ENCODE measurements at regions not wholly inside any gene's neighbourhood (a gene's known extent, or its start where the extent isn't known, plus 50 kb on each side); places are given as distances from the start of the nearest gene placed in this dataset.

- TF ChIP-seq CTCF (conservative IDR thresholded peaks at IDR 0.05; ENCODE audit: low read depth, low read length), result no peak
- DNase-seq (ENCODE audit: low read depth), result no peak
- H3K4me3 ChIP-seq (ENCODE audit: low read depth, low read length), result no peak overlapping the region
Measured at GRCh38 chr7:41910940-41911600, 208.2 kb upstream of the INHBA start.

GRCh38 chr7:41907444-41907843, 204.6 kb upstream of the INHBA start:
- DNase-seq (ENCODE audit: low read depth), result no peak
- no peak for TF ChIP-seq CTCF (conservative IDR thresholded peaks at IDR 0.05; ENCODE audit: low read depth, low read length)

GRCh38 chr7:41900532-41900931, 197.6 kb upstream of the INHBA start:
- no peak overlapping the region for H3K4me3 ChIP-seq (ENCODE audit: low read depth, low read length)
- DNase-seq (ENCODE audit: low read depth), result no peak
- no peak for TF ChIP-seq CTCF (conservative IDR thresholded peaks at IDR 0.05; ENCODE audit: low read depth, low read length)

More at GRCh38 chr7:41907444-41907843, 204.6 kb upstream of the INHBA start:
- H3K4me3 ChIP-seq (ENCODE audit: low read depth, low read length), result no peak overlapping the region

GRCh38 chr7:41899823-41900433, 197.0 kb upstream of the INHBA start:
- TF ChIP-seq CTCF (conservative IDR thresholded peaks at IDR 0.05; ENCODE audit: low read depth, low read length), result no peak
- no peak for DNase-seq (ENCODE audit: low read depth)
- H3K4me3 ChIP-seq (ENCODE audit: low read depth, low read length), result no peak overlapping the region

GRCh38 chr7:41893656-41894055, 190.8 kb upstream of the INHBA start:
- no peak overlapping the region for H3K4me3 ChIP-seq (ENCODE audit: low read depth, low read length)

GRCh38 chr7:41892356-41893100, 189.6 kb upstream of the INHBA start:
- no peak for DNase-seq (ENCODE audit: low read depth)
- no peak overlapping the region for H3K4me3 ChIP-seq (ENCODE audit: low read depth, low read length)
- TF ChIP-seq CTCF (conservative IDR thresholded peaks at IDR 0.05; ENCODE audit: low read depth, low read length), result peak; percentile 23

More at GRCh38 chr7:41893656-41894055, 190.8 kb upstream of the INHBA start:
- DNase-seq (ENCODE audit: low read depth), result no peak
- TF ChIP-seq CTCF (conservative IDR thresholded peaks at IDR 0.05; ENCODE audit: low read depth, low read length), result no peak
